ENCODE measurements at regions not wholly inside any gene's neighbourhood (a gene's known extent, or its start where the extent isn't known, plus 50 kb on each side); places are given as distances from the start of the nearest gene placed in this dataset.

- Histone ChIP-seq H3K4me3 (no peak overlapping the region), H3K27ac (no peak overlapping the region), H3K4me1 (no peaks in the 10 kb centered on the region), H3K27me3 (no peaks in the 10 kb centered on the region), H3K36me3 (no peaks in the 10 kb centered on the region), H3K9me3 (no peaks in the 10 kb centered on the region)
- DNase-seq: no peak
- no peak for TF ChIP-seq POLR2A (IDR thresholded peaks at IDR 0.05)
- TF ChIP-seq POLR2AphosphoS5 (IDR thresholded peaks at IDR 0.05): no peak
- no peak for TF ChIP-seq CTCF (IDR thresholded peaks at IDR 0.05)
- TF ChIP-seq EP300 (IDR thresholded peaks at IDR 0.05): no peak
- WGBS, 2 donors: 84 to 93% methylated on average over 5 of the region's 5 CpGs
- no peak for ATAC-seq (ENCODE audit: low FRiP score in 2 of 2)
Observed at GRCh38 chr7:29619111-29619510, 55.5 kb downstream of the PRR15 start.

- WGBS, 2 donors: 71 to 72% methylated on average over 6 of the region's 6 CpGs
- no peaks in the 10 kb centered on the region for H3K36me3 ChIP-seq
- ATAC-seq (ENCODE audit: low FRiP score in 2 of 2) (no peak), DNase-seq (no peak)
- TF ChIP-seq POLR2A (IDR thresholded peaks at IDR 0.05) (no peak), POLR2AphosphoS5 (IDR thresholded peaks at IDR 0.05) (no peak)
- no peak overlapping the region for H3K4me3 ChIP-seq
- H3K27me3 ChIP-seq: no peaks in the 10 kb centered on the region
- H3K27ac ChIP-seq: no peak overlapping the region
- no peaks in the 10 kb centered on the region for H3K4me1 ChIP-seq
- no peaks in the 10 kb centered on the region for H3K9me3 ChIP-seq
Observed at GRCh38 chr7:29619848-29620555, 56.4 kb downstream of the PRR15 start.

- Histone ChIP-seq H3K27me3 (no peaks in the 10 kb centered on the region), H3K4me3 (no peak overlapping the region), H3K4me1 (no peaks in the 10 kb centered on the region), H3K27ac (no peak overlapping the region), H3K9me3 (no peaks in the 10 kb centered on the region), H3K36me3 (no peaks in the 10 kb centered on the region)
- ATAC-seq (ENCODE audit: low FRiP score in 2 of 2) (no peak), DNase-seq (no peak)
- no peak for TF ChIP-seq CTCF (IDR thresholded peaks at IDR 0.05)
- TF ChIP-seq POLR2AphosphoS5 (IDR thresholded peaks at IDR 0.05): no peak
- TF ChIP-seq POLR2A (IDR thresholded peaks at IDR 0.05): no peak
- no peak for TF ChIP-seq EP300 (IDR thresholded peaks at IDR 0.05)
- 82 to 86% methylated on average over 2 of the region's 2 CpGs for WGBS, 2 donors
Observed at GRCh38 chr7:29620556-29620930, 56.9 kb downstream of the PRR15 start.

DNA sequence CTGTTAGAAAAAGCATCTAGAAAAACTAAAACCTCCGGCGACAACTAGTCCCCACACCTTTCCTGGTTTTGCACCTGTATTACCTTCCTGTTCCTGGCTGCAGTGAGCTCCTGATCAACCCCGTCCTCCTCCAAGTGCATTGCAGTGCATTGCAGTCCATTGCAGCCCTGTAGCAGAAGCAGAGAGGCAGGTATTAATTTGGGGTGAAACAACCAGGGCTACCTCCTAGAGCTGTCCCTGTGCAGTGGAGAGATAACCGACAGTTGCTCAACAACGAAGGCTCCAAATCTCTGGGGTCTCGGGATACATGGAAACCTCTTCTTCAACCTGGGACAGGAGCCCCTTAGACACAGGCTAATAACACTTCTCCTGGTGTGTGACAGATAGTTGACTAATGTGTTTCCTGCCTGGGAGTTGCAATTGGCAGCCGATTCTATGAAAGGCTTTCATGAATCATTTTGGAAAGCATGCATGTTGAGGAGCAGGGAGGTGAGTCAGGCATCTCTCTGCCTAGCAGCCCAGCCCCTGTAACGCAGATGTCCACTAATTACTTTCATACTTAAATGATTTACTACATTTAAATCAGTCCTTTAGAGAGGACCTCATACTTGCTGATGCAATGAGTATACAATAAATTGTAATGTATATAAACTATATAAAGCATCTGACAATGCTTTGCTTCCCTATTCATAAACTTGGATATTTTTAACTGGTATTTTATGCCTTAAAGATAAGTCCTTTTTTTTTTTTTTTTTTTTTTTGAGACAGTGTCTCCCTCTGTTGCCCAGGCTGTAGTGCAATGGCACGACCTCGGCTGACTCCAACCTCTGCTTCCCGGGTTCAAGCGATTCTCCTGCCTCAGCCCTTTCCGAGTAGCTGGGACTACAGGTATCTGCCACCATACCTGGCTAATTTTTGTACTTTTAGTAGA, 59.0 kb downstream of the PRR15 start:
- H3K4me1 ChIP-seq: no peaks in the 10 kb centered on the region
- TF ChIP-seq POLR2A (IDR thresholded peaks at IDR 0.05) (no peak), CTCF (IDR thresholded peaks at IDR 0.05) (no peak), EP300 (IDR thresholded peaks at IDR 0.05) (no peak), POLR2AphosphoS5 (IDR thresholded peaks at IDR 0.05) (no peak)
- WGBS, 2 donors: 78 to 83% methylated on average over 13 of the region's 13 CpGs
- no peaks in the 10 kb centered on the region for H3K9me3 ChIP-seq
- H3K36me3 ChIP-seq: no peaks in the 10 kb centered on the region
- H3K27me3 ChIP-seq: no peaks in the 10 kb centered on the region
- H3K27ac ChIP-seq: no peak overlapping the region
- no peak overlapping the region for H3K4me3 ChIP-seq
- peak in 1 of 2 donors; percentile 70 for ATAC-seq (ENCODE audit: low FRiP score in 2 of 2)
- DNase-seq: no peak

DNA sequence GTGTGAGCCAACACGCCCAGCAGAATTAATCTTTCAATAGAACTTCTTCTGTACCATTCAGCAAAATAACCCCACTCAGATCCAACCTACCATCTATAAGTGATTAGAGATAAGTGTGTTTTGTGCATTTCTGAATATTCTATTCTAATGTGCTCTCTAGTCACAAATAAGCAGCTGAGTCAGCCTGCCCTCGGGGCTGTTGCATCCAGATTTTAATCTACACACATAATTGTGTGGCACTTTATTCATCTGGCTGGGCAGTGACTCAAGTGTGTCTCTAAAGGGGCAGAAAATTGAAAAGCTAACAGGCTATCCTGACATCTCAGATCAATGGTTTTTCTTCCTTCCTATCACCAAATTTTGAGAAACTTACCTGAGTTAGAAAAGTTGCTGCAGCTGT, 60.3 kb downstream of the PRR15 start:
- Histone ChIP-seq H3K36me3 (no peaks in the 10 kb centered on the region), H3K4me1 (no peaks in the 10 kb centered on the region), H3K4me3 (no peak overlapping the region), H3K9me3 (no peaks in the 10 kb centered on the region), H3K27ac (no peak overlapping the region), H3K27me3 (no peaks in the 10 kb centered on the region)
- no peak for TF ChIP-seq EP300 (IDR thresholded peaks at IDR 0.05)
- no peak for TF ChIP-seq POLR2A (IDR thresholded peaks at IDR 0.05)
- no peak for TF ChIP-seq POLR2AphosphoS5 (IDR thresholded peaks at IDR 0.05)
- no peak for TF ChIP-seq CTCF (IDR thresholded peaks at IDR 0.05)
- DNase-seq (no peak), ATAC-seq (ENCODE audit: low FRiP score in 2 of 2) (no peak)
- WGBS, 2 donors: 81 to 82% methylated on average over 2 of the region's 2 CpGs
